HepG2 (cell line): ENCODE measurements at regions not wholly inside any gene's neighbourhood (a gene's known extent, or its start where the extent isn't known, plus 50 kb on each side); places are given as distances from the start of the nearest gene placed in this dataset.

Experiments
- ATAC-seq: fragments of 200-7000 bp; cut with Tn5 transposase; 3 replicates; pipeline ENCODE4 v1.9.1; 2020; ENCODE audit warnings: mild to moderate bottlenecking, moderate library complexity
- BruUV-seq: library from RNA; stranded (reverse); fragments of 400-500 nt; replicated peaks from 2 replicates; lab custom pipeline; 2021; lab: Mats Ljungman, UMichigan
- CTCF ChIA-PET: fragments of 300-600 bp; formaldehyde crosslinking; extraction: SDS; loops from one replicate; lab custom pipeline; 2021; ENCODE audit warnings: low total read pairs, inconsistent platforms, low intra/inter-chr PET ratio; lab: Yijun Ruan, JAX
- POLR2A ChIA-PET: fragments of 350-600 bp; sonication (Branson Sonifier 250); formaldehyde crosslinking; loops from one replicate; lab custom pipeline; 2020; ENCODE audit warnings: antibody characterized with exemption, inconsistent platforms; lab: Yijun Ruan, JAX
- DNase-seq: peaks from one replicate; pipeline ENCODE4 v3.0.0-alpha.2; 2015; ENCODE audit warnings: low spot score
- FAIRE-seq: peaks from 3 replicates; lab custom pipeline; 2011; peaks lifted over from hg19 to GRCh38; lab: Jason Lieb, UNC
- H2AFZ ChIP-seq: one replicate; pipeline ENCODE4 v1.6.1; 2011; ENCODE audit warnings: low read length, inconsistent platforms
- H3K27ac ChIP-seq: fragments of 300-600 bp; 3 replicates; pipeline ENCODE4 v1.8.0; 2011; ENCODE audit warnings: mixed run types, mild to moderate bottlenecking, mixed read lengths, low read length, inconsistent platforms; ENCODE audit not compliant: insufficient read depth; ENCODE audit errors: extremely low read length
- H3K27me3 ChIP-seq, 2 experiments: fragments of 200-600 bp in 1 of 2; 2 replicates in 1 of 2; 3 replicates in 1 of 2; pipeline versions ENCODE4 v1.6.0 to v1.8.0; 2011; ENCODE audit warnings: low read length in 2 of 2, mild to moderate bottlenecking in 2 of 2, moderate library complexity in 2 of 2, inconsistent platforms in 1 of 2; ENCODE audit not compliant: insufficient read depth in 2 of 2, control insufficient read depth in 1 of 2
- H3K36me3 ChIP-seq, 2 experiments: fragments of 200-600 bp in 1 of 2; replicated peaks in 1 of 2; 2 replicates in 1 of 2; 3 replicates in 1 of 2; pipeline versions ENCODE4 v1.5.1 to v1.8.0; 2011; ENCODE audit warnings: low read length in 2 of 2, inconsistent platforms in 1 of 2; ENCODE audit not compliant: insufficient read depth in 2 of 2, control insufficient read depth in 1 of 2
- H3K4me1 ChIP-seq: 2 replicates; pipeline ENCODE4 v1.5.1; 2012; ENCODE audit warnings: low read length, inconsistent platforms; ENCODE audit not compliant: insufficient read depth
- H3K4me2 ChIP-seq: 2 replicates; pipeline ENCODE4 v1.6.0; 2011; ENCODE audit warnings: low read depth, low read length, inconsistent platforms
- H3K4me3 ChIP-seq, 3 experiments: fragments of 200-600 bp in 1 of 3; sonication (generic), shearing (Covaris generic) in 1 of 3; replicated peaks in 1 of 3; 2 replicates each; pipeline ENCODE4 v1.5.1; 2011 to 2016; ENCODE audit warnings: low read length in 3 of 3, inconsistent platforms in 2 of 3, low read depth in 2 of 3, mild to moderate bottlenecking in 2 of 3, control low read depth in 1 of 3, mixed read lengths in 1 of 3; ENCODE audit not compliant: insufficient read depth in 1 of 3
- H3K79me2 ChIP-seq: one replicate; pipeline ENCODE4 v1.6.1; 2011; ENCODE audit warnings: low read length, inconsistent platforms; ENCODE audit not compliant: insufficient read depth
- H3K9ac ChIP-seq: 2 replicates; pipeline ENCODE4 v1.6.0; 2011; ENCODE audit warnings: mild to moderate bottlenecking, low read depth, low read length, inconsistent platforms; ENCODE audit not compliant: insufficient read depth
- H3K9me3 ChIP-seq: 2 replicates; pipeline ENCODE4 v1.5.1; 2012; ENCODE audit warnings: mild to moderate bottlenecking, low read length
- H4K20me1 ChIP-seq: 2 replicates; pipeline ENCODE4 v1.6.0; 2011; ENCODE audit warnings: inconsistent platforms, mild to moderate bottlenecking, low read length, moderate library complexity; ENCODE audit not compliant: insufficient read depth
- KDM1A ChIP-seq: IDR thresholded peaks from 2 replicates; pipeline ENCODE4 v1.6.1; 2016; ENCODE audit warnings: missing compliant biosample characterization
- NFIB ChIP-seq: sonication (generic); formaldehyde crosslinking; IDR thresholded peaks from 2 replicates; pipeline ENCODE4 v1.9.0; 2021; ENCODE audit warnings: missing genetic modification reagents, mild to moderate bottlenecking, borderline replicate concordance
- ZMAT5 ChIP-seq: sonication (generic); formaldehyde crosslinking; IDR thresholded peaks from 2 replicates; pipeline ENCODE4 v1.5.0; 2020; ENCODE audit warnings: mild to moderate bottlenecking, low read depth, missing genetic modification reagents, borderline replicate concordance
- WGBS: methylation state at CpG from one replicate; pipeline ENCODE4 v1.1.6; 2017; ENCODE audit warnings: low lambda C conversion rate; 5-methylcytosine and 5-hydroxymethylcytosine counted together
- in situ Hi-C: cut with HindIII; loops from 2 replicates; pipeline ENCODE4 v1.10.0; 2017; ENCODE audit warnings: low pct_unique_long_range_greater_than_20kb; ENCODE audit not compliant: extremely low pct_ligation_motif_present
- intact Hi-C: fragments of 100-400 bp; cut with micrococcal nuclease; formaldehyde crosslinking; loops from one replicate; pipeline ENCODE4 v1.10.0; 2022; ENCODE audit not compliant: unreplicated experiment

DNA sequence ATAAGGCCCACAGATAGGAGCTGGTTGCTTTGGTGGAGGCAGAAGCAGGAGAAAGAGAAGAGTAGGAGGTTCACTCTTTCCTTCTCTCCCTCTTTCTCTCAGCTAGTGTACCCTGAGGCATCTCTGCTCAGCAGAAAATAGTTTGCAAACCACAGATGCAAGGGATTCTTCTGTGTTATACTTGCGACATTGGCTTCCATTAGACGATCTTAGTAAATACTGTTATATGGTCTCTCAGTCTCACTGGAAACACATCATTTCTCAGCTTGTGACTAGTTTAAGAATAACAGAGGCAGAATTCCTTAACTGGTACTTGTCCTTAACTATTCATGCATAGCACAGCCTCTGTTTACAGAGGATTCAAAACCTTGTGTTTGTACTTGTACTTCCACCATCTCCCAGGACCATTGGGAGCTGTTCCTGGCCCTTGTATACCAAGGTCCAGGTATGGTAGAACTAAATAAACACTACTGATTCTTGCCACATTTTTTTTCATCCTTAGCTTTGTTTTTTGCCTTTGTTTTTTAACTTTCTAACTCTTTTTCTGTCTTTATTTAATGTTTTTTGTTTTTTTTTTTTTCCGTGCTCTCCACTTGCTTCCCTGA, 218.2 kb downstream of the OTOR start:
- FAIRE-seq (no peak), DNase-seq (no peak), ATAC-seq (no peak)
- CTCF ChIA-PET, result no interaction called here
- no peak overlapping the region for H3K4me3 ChIP-seq
- H3K27me3 ChIP-seq, result no peaks in the 10 kb centered on the region
- no peak overlapping the region for H2AFZ ChIP-seq
- no peak overlapping the region for H3K27ac ChIP-seq
- intact Hi-C loops (no loop called here), in situ Hi-C loops (no loop called here)
- TF ChIP-seq KDM1A (CRISPR knock-in tag) (no peak), ZMAT5 (CRISPR knock-in tag) (no peak)
- POLR2A ChIA-PET, result no interaction called here
- H4K20me1 ChIP-seq, result no peaks in the 10 kb centered on the region
- H3K36me3 ChIP-seq, result no peaks in the 10 kb centered on the region
- peaks cover under 1% of the 10 kb centered on the region; the same call in 1 of the 2 replicates for H3K9me3 ChIP-seq
- H3K9ac ChIP-seq, result no peak overlapping the region
- H3K4me2 ChIP-seq, result no peak overlapping the region
- no peaks in the 10 kb centered on the region for H3K4me1 ChIP-seq
- H3K79me2 ChIP-seq, result no peaks in the 10 kb centered on the region
- no TSS peak for BruUV-seq
- 68% methylated on average over 3 of the region's 3 CpGs for WGBS

- no TSS peak for BruUV-seq
Observed at GRCh38 chr20:16968099-16968498, 219.9 kb downstream of the OTOR start.

More at GRCh38 chr20:16968099-16968498, 219.9 kb downstream of the OTOR start:
- in situ Hi-C loops, result no loop called here
- no peaks in the 10 kb centered on the region for H3K79me2 ChIP-seq
- H3K9me3 ChIP-seq, result no peaks in the 10 kb centered on the region
- no peak for TF ChIP-seq NFIB
- TF ChIP-seq, all 625 proteins: peak for 0
- Histone ChIP-seq H2AFZ (no peak overlapping the region), H4K20me1 (no peaks in the 10 kb centered on the region), H3K9ac (no peak overlapping the region), H3K36me3 (no peaks in the 10 kb centered on the region), H3K4me1 (no peaks in the 10 kb centered on the region), H3K27ac (no peak overlapping the region), H3K4me3 (no peak overlapping the region), H3K27me3 (peaks cover 0 to 1% of the 10 kb centered on the region in 2 experiments; a peak in 1 of 5 replicates), H3K4me2 (no peak overlapping the region)
- CTCF ChIA-PET, result no interaction called here
- POLR2A ChIA-PET, result no interaction called here
- intact Hi-C loops, result no loop called here
- DNase-seq (no peak), ATAC-seq (no peak), FAIRE-seq (no peak)
- 7% methylated on average over 3 of the region's 3 CpGs for WGBS
